Cardiac septum (tissue), 1 donor: ENCODE measurements at regions not wholly inside any gene's neighbourhood (a gene's known extent, or its start where the extent isn't known, plus 50 kb on each side); places are given as distances from the start of the nearest gene placed in this dataset.

Source experiments
- DNase-seq: peaks from one replicate; pipeline ENCODE4 v3.0.0-alpha.2; 2020; ENCODE audit warnings: low spot score
- intact Hi-C: fragments of 100-400 bp; cut with DNase I; formaldehyde crosslinking; loops from one replicate; pipeline ENCODE4 v1.14.0; 2022
- donor health status: DM: no; HTN: no; CAD: no.

DNA sequence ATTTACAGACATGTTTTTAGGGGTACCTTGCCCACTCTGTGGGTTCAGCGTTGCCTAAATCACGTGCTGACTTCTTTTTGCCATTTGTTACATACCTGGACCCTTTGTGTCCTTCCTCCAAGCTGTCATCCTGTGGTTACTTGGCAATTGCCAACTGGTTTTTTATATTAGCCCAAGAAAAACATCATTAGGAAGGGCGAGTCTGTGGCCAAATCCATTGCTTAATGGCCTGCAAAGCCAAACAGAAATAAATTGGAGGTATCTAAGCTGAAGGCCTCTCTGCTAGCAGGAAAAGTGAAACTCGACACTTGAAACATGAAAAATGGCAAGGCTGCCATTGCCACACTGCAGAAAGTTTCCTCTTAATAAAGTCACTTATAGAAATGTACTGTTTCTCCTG, 190.4 kb downstream of the NUAK1 start:
- no peak for DNase-seq
- intact Hi-C loops = loop anchor here (5.0 kb wide), 1 partner anchor 189 kb away; the partner anchor contains the start of gene NUAK1

DNA sequence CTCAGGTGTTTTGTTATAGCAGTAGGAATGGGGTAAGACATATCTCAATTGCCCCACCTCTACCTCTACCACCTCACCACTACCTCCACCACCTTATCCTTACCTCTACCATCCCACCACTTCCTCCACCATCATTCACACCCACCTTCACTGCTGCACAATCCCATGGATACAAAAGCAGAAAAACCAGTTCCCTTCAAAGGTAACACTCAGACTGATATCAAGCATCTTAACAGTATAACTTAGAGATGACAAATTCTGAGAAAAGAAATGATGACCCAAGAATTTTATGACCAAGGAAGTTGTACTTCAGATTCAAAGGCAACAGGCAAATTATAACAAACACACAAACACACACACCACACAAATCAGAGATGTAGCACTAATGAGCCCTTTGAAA, 189.4 kb downstream of the NUAK1 start:
- no peak for DNase-seq

DNA sequence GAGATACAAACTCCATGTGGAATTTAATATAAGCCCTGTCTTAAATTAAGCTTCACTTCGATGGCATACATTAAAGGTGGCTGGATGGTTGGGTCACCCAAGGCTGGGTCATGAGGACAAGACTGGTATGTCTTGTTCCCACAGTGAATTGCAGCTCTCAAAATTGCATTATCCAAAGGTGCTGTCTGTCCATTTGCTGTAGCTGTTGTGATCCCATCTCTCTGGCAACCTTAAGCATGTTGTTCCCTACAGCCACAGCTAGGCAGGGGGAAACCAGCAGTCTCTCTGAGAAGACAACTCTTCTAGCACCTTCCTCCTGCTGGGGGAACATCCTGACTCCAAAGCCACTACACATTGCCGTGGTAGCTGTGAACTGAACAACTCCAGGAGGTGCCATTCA, 187.0 kb downstream of the NUAK1 start:
- DNase-seq = no peak
- intact Hi-C loops = no loop called here

More for the DNA sequence above, 189.4 kb downstream of the NUAK1 start:
- intact Hi-C loops = loop anchor here (5.0 kb wide), 1 partner anchor 188 kb away; the partner anchor contains the start of gene NUAK1

DNA sequence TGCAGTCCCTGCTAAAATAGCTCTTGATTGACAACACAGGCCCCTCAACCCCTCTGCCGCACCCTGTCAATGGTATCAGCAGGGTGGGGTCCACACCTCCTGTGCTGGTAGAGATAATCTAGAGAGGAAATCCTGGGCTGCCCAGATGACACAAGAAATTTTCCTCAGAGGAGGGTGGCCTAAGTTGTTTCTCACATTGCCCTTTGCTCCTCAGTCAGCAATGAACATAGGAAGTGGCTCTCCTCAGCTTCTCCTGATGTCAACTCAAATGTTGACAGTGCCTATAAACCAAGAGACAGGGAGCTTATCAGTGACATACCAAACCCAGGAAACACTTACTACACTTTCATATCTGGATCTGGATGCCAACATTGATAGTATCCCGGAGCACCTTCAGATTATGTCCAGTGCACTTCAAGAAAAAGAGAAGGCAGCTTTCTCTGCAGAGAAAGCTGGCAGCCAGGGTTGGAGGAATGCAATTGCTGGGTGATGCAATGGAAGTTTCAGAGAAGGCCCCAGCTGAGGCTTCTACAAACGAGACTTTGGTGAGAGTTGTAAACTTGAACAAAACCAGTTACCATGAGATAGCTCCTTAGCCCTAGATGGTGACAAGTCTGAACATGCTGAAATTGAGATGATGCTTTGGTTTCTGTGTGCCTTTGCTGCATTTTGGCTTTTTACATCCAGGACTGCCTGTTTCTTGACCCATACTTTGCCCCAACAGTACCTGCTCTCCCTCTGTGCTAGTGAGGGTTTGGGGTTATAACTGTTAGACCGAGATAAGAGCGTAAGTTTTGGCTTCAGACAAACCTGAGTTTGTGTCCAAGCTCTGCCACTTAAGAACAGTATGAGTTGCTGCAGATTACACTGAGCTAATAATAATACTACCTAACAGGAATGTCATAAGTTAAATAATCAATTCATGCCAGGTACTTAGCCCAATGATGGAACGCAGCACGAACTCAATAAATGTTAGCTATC, 183.5 kb downstream of the NUAK1 start:
- no peak for DNase-seq
- intact Hi-C loops = no loop called here

DNA sequence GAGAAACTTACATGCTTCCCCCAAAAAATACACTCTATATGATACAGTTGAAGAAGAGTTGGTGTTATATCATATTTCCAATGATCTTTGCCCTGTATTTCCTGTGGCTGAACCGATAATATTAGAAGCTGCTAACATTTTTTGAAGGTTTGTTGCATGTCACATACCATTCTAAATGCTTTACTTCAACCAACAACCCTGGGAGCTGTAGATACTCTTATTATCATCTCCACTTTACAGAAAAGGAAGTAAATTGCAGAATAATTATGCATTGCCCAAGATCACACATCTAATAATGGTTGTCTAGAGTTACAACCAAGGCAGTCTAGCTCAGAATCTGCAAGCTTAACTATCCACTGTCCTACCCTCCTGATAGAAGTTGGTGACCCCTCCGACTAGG, 182.8 kb downstream of the NUAK1 start:
- intact Hi-C loops = no loop called here
- DNase-seq = no peak

DNA sequence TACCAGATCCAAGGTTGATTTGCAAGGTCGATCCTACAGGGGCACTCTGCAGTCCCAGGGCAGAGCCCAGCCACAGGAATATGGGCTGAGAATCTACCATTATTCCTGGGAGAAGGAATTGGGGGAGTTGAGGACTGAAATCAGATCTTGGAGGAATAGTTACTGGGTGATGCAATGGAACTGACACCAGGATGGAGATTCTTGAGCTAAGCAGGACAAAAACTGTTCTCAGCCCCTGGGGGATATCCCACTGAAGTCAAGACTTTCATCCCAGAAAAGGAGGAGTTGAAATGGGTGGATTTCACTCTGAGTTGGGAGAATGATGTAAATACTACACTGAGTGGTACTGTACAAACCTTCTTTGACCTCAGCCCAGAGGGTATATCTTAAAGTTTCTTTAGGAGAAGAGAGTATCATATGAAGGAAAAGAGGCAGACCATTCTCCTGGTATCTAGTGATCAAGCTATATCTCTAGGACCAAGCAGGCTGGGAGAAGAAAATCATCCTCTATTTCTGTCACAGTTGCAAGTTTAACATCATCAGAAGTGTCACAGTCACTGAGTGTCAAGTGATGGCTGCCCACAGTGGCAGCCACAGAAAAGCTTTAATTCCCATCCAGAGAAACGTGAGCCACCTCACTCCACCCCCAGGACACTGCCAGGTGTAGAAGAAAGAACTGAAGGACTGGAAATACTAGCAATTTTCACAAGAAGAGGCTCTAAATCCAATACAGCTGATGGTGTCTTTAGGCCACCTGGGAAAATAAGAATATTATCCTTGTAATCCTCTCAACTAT, 181.9 kb downstream of the NUAK1 start:
- intact Hi-C loops = no loop called here
- DNase-seq = no peak

DNA sequence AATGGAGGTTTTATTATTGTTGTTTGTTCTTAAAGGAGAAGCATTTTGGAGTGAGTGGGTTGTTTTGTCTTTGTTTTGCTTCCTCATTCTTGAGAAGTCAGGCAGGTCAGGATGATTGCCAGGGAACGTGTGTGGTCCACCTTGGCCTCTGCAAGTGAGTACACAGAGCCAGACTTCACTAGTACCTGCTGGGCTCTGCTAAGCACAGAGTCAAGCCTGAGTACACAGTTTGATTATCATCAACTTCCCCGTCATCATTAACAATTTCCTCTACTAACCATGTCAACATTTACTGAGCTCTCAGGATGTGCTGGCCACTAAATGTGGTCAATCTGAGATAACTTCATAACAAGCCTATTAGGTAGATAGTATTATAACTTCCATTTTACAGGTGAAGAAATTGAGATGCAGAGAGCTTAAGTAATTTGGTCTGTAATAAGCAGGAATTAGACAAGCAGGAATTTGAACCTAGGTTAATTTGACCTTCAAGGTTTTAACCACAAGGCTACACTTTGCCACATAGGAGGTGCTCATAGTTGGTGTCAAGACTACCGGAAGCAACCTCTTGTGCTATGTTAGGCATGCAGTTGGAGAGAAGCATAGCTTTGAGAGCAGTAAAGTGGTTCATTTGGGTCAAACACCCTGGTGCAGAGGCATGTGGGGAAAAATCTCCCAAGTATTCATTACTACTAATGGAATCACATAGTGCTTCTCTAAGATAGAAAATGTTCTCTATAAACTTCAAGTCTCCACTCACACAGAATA, 178.3 kb downstream of the NUAK1 start:
- no peak for DNase-seq
- intact Hi-C loops = no loop called here

DNA sequence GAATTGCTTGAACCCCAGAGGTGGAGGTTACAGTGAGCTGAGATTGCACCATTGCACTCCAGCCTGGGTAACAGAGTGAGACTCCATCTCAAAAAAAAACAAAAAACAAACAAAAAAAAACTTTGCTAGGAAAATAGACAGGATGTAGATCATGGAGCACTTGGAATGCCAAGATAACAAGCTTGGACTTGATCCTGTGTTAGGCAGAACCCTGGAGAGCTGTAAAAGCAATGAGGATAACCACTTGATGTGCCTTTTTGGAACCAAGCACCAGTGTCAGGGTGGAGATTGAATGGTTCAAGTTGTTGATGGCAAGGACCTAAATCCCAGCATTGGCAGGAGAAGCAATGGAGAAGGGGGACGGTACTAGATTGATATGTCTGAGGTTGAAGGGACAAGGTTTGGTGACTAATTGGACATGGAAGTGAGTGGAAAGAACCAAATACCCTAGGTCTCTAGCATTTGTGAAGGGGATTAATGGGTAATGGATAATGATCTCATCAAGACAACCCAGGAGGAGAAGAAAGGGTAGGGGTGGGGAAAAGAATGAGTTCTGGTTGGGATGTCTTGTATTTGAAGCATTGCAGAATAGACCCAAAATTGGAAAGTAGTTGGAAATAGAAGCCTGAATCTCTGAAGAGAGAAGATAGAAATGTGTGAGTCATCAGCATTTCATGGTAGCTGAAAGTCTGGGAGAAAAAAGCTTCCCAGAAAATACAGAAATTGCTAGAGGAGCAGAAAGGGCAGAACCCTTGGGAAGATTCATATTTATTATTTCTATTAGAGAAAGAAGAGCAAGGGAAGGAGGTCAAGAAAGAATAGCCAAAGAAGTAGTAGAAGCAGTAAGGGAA, 176.7 kb downstream of the NUAK1 start:
- DNase-seq = no peak
- intact Hi-C loops = no loop called here

DNA sequence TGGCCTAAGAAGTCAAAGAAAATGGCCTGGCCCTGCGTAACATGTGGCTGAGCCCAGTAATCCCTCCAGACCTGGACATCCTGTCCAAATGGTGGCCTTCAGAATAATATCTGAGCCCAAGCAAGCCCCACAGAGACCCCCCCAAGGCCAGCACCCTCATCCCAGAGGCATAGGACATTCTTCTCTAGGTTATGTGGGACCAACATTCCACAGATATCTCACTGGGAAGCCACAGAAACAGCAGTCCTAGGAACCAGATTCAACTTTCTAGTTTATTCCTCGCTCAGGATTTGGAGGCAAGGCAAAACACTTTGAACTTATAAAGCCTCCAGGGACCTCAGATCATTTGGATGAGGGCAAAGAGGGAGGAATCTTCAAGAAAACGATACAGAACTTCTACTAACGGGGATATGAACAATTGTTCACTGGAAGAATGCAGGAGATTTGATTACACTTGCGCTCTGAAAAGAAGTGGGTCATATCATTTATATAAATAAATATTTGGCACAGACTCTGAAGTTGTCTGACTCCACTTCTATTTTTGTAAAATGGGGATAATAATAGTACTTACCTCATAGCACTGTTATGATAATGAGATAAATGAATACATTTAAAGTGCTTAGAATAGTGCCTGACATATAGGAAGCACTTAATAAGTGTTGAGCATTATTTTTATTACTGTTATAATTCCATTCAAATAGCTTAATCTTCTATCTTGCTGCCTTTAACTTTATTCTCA, 171.5 kb downstream of the NUAK1 start:
- intact Hi-C loops = loop anchor here (5.0 kb wide), 3 partner anchors 115 to 180 kb away; no protein-coding TSS in a partner anchor
- DNase-seq = no peak

DNA sequence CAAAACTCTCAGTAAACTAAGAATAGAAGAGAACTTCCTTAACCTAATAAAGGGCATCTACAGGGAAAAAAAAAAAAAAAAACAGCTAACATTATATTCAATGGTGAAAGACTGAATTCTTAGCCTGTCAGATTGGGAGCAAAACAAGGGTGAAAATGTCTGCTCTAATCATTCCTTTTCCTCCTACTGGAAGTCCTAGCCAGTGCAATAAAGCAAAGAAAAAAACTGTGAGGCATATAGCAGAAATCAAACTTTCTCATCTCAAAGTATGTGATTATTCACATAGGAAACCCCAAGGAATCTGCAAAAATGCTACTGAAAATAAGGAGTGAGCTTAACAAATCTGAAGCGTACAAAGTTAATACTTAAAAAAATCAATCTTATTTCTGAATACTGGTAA, 170.7 kb downstream of the NUAK1 start:
- intact Hi-C loops = loop anchor here (5.0 kb wide), 3 partner anchors 114 to 179 kb away; no protein-coding TSS in a partner anchor
- no peak for DNase-seq

DNA sequence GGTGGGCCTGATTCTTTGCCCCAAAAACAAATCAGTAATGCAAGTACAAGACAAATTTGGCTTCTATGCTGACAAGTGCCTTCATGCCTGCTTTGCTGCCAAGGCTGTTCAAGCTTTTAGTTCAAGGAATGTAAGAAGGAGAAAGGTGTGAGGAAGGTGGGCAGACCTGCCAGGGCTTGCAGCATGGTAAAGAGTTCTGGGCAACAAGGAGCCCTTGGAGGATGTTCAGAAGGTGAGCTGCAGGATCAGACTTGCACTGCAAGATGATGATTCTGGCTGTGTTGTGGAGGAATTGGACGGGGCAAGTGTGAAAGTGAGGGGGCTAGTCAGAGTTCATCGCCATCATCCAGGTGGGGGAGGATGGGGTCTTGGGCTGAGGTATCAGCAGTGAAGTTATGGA, 167.9 kb downstream of the NUAK1 start:
- no peak for DNase-seq
- intact Hi-C loops = no loop called here

DNA sequence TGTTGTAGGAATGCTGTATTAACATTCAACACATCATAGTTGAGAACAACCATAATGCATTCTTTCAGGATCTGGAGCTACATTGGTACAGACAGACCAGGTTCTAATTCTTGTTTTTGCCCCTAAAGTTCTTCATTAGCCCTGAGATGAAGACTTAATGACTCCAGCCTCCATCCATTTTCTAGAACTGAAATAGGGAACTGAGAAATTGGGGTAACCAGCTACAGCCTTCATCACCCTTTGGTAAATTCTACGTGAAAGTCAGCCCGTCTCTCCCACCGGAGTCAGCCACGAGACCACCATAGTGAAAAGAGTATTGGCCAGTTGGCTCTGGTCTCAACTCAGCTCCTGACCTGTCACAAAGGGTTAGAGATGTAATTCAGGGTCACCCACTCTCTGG, 164.0 kb downstream of the NUAK1 start:
- intact Hi-C loops = no loop called here

DNA sequence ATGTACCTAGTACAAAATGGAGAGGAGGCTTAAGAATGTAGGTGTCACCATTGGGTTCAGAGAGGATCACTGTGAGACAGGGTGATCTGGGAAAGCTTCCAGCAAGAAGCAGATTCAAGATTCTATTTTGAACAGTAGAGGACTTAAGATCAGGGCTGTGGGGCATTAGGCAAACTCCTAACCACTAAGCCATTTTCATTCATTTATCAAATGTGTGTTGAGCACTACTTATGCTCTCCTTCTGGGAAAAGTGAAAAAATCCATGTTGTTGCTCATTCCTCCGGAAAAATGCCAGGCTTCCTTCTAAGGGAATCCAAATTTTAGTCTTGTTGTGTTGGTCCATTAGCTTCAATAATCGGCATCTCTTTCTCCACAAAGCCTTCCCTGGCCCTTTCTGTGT, 163.4 kb downstream of the NUAK1 start:
- no peak for DNase-seq
- intact Hi-C loops = no loop called here

More for the DNA sequence above, 164.0 kb downstream of the NUAK1 start:
- no peak for DNase-seq

DNA sequence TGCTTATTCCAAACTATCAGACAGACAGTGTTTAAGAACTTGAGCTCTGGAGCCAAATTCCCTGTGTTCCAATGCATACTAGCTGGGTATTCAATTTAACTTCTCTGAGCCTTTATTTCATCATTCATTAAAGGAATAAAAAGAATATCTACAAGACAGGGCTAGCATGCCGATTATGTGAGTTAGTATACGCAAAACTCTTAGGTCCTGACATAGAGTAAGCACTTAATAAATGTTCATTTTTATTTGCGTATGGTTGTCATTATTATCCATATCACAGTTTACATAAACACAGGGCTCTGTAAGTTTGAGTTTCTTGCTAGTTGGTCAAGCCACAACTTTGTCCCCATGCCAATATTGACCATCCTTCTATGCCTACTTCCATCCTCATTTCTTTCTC, 161.5 kb downstream of the NUAK1 start:
- intact Hi-C loops = no loop called here

DNA sequence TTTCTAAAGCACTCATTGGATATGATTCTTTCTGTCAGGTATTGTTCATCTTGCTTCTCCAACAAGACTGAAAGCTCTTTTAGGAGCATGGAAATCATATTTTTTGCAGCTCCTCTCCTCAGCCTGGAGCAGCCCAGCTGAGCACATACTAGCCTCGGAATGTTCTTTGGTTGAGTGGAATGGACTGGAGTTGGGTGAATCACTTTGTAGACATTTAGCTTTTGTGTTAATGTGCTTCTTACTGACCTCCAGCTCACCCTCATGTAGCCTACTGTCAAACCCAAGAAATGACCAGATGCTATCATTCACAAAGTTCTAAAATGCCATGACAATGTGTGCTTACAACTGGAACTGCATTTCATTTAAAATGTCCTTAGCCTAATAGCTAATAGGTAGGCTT, 161.1 kb downstream of the NUAK1 start:
- intact Hi-C loops = no loop called here
- DNase-seq = no peak

More for the DNA sequence above, 161.5 kb downstream of the NUAK1 start:
- DNase-seq = no peak

DNA sequence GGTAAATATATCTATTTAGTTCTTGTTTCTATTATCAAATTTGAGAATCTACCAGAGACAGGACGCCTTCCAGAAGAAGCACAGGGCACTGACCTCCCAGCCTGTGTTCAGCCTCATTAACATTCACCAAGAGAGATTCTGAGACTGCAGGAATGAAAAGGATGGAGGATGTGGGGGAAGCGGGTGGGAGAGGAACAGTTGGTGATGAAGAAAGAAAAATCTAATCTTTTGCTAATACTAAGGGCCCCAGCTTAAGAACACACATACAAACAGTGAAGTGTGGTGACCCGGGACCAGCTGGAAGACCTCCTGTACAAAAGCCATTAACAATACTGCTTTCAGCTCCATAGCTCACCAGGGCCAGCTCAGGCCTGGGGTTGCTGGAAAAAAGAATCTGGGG, 160.5 kb downstream of the NUAK1 start:
- intact Hi-C loops = no loop called here
- no peak for DNase-seq

DNA sequence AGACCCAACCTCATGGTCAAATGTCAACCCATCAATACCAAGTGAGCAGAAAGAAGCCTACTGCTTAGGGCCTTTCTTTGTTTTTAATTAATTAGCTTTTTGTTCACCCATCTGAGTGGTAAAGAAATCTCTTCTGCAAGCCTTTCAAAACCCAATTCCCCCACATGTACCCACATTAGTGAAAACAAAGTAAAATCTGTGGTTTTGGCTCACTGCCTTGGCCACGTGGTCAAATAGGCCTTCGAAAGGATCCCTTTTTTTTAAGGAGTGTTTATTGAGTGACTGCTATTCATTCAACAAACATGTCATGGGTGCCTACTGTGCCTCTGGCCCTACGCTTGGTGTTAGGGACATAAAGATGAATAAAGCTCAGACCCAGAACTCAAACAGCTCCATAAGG, 160.1 kb downstream of the NUAK1 start:
- intact Hi-C loops = no loop called here
- no peak for DNase-seq

DNA sequence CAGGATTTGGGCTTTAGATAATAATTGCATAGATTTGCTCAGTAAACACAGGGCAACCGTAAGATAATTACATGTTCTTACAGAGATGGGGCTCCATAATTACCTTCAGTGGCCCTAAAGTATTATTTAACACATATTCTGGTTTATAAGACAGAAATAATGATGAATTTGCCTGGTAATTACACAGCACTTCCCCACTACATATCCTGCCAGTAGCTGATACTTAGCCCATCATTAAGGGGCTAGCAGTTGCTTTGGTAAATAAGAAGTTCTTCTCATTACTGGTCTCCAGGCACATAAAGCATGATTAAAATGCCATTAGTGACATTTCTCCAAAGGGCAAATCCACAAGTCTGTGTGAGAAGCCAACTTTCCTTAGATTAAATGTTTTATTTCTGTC, 158.7 kb downstream of the NUAK1 start:
- DNase-seq = no peak
- intact Hi-C loops = loop anchor here (10.0 kb wide), 1 partner anchor 225 kb away; no protein-coding TSS in a partner anchor
